ENCODE measurements at regions not wholly inside any gene's neighbourhood (a gene's known extent, or its start where the extent isn't known, plus 50 kb on each side); places are given as distances from the start of the nearest gene placed in this dataset.
"Not testable (repeated sequence)": the region's sequence is repeated elsewhere in the genome, so short reads cannot be mapped to it uniquely, and the experiment has no call there.

DNA sequence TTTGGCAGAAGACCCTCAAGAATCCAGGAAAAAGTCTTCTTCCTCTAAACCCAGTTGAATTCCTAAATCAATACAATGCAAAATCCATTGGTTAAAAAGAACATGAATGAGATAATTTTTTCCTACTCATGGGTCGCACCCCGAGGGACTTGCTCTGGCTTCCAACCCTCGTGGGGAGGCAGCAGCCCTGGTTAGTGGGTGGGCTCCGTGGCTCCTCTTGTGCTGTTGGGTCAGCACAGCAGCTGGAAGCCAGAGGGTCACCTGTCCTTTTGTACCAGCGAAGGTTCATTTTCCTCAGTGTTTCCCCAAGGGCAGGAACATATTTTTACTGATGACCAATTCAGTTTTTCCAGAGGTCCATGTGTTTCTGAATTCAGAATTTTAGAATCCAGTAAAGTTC lies 120.6 kb upstream of the S1PR3 start:
- DNase-seq (ENCODE audit: low spot score) = no peak

DNA sequence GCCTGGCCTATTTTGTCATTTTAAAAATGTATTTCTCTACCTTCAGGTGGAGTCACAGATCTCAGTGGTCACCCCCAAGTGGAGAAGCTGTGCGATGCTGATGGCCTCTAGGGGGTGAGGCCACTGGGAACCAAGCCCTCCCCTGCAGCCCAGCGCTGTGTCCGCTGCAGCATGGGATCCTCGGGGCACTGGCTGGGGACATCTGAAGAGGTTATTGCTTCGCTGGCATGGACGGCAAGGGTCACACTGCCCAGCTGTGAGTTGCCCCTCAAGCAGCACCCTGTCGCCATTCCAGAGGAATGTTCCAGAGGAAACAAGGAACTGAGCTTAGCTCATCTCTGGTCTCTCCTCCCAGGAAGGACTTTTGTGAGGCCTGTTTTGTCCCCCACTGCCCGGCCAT lies 119.6 kb upstream of the S1PR3 start:
- DNase-seq (ENCODE audit: low spot score) = no peak

DNA sequence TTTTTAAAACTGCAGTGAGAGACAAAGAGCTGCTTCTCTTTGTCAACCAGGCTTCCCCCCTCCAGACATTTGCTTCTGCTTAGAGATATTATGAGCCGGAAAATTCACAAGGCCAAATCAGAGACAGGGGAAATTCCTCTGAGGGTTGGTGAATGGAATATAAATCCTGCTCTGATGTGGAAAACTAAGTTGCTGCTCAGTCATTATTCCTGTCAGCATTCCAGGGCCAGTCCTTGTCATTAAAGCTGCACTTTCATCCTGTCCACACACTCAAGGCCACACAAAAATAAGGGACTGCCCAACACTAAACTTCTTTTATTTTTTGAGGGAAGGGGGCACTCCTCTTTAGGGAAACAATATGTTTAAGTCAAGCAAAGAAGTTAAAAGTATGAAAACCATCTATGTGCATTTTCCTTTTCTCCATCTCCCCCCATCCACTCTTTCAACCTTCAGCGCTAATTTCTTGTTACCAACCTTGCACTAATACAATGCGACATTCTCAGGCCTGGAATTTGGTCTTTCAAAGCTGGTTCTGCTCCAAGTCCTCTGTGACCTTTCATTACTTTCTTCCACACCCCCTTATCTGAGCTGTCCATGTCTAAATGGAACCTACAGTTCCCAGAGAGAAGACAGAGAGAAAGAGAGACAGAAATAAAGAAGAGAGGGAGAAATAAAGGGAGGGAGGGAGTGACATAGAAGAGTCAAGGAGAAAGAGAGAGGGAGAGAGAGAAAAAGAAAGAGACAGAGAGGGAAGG lies 118.9 kb upstream of the S1PR3 start:
- no peak for DNase-seq (ENCODE audit: low spot score)

GRCh38 chr9:88873635-88874034 lies 117.6 kb upstream of the S1PR3 start:
- no peak for DNase-seq (ENCODE audit: low spot score)

DNA sequence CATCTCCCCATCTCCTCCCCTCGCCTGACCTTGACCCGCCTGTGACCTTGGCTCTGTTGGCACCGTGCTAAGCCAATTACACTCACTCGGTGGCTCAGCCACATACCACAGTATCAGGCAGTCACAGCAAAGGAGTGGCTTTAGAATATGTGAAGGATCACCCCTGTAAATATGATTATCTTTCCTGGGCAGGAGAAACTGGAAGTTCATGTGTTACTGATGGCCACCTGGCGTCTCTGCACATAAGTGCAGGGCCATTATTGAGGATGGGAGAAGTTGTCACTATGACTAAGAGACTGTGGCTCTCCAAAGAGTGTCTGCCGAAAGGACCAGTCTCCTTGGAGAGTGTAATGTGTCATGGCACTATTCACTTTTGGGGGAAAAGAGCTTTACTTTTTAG lies 116.9 kb upstream of the S1PR3 start:
- no peak for DNase-seq (ENCODE audit: low spot score)

- DNase-seq (ENCODE audit: low spot score) = no peak
Observed at GRCh38 chr9:88875400-88876120, 115.7 kb upstream of the S1PR3 start.

GRCh38 chr9:88880199-88880598 lies 111.1 kb upstream of the S1PR3 start:
- no peak for DNase-seq (ENCODE audit: low spot score)

DNA sequence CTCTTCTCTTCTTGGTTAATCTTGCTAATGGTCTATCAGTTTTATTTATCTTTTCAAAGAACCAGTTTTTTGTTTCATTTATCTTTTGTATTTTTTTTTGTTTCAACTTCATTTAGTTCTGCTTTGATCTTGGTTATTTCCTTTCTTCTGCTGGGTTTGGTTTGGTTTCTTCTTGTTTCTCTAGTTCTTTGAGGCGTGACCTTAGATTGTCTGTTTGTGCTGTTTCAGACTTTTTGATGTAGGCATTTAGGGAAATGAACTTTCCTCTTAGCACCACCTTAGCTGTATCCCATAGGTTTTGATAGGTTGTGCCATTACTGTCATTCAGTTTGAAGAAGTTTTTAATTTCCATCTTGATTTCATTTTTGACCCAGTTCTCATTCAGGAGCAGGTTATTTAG lies 107.0 kb upstream of the S1PR3 start:
- not testable (repeated sequence) for DNase-seq (ENCODE audit: low spot score)

- DNase-seq (ENCODE audit: low spot score) = not testable (repeated sequence)
Observed at GRCh38 chr9:88886762-88887161, 104.5 kb upstream of the S1PR3 start.

GRCh38 chr9:88889386-88889785 lies 101.9 kb upstream of the S1PR3 start:
- peak; percentile 34 for DNase-seq (ENCODE audit: low spot score)

GRCh38 chr9:88890546-88890945 lies 100.7 kb upstream of the S1PR3 start:
- no peak for DNase-seq (ENCODE audit: low spot score)

DNA sequence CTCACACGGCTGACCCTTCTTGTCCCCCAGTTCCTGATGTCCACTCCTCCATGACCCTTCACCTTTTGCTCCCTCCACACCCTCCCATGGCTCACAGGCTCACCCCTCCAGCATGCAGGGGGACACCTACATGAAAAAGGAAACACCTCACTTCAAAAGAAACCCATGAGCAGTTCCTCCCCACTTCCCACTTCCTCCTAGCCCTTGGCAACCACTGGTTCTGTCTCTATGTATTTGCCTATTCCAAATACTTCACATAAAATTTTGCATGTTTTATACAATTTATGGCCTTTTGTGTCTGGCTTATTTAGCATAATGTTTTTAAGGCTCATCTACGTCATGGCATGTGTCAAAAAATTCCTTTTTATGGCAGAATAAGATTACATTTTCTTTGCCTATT lies 100.2 kb upstream of the S1PR3 start:
- no peak for DNase-seq (ENCODE audit: low spot score)

DNA sequence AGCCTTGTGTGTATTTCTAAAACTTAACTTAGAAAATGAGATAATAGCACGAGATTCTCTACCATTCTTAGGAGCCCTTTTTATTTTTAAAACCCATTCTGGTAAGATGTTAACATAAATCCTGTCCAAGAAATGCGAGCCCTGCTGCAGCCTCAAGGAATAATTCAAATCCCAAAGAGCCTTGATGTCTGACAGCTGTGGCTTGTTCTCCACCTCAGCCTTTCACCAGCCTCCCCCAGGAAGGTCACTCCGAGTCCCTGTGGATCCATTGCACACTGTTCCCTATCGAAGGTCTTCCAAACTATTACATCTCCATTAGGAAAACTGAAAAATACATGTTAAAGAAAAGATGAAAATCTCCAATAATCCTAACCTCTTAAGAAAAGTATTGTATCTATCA lies 98.5 kb upstream of the S1PR3 start:
- DNase-seq (ENCODE audit: low spot score) = no peak

GRCh38 chr9:88897081-88897480 lies 94.2 kb upstream of the S1PR3 start:
- no peak for DNase-seq (ENCODE audit: low spot score)

GRCh38 chr9:88898039-88898720 lies 93.1 kb upstream of the S1PR3 start:
- no peak for DNase-seq (ENCODE audit: low spot score)

GRCh38 chr9:88905506-88905905 lies 85.8 kb upstream of the S1PR3 start:
- no peak for DNase-seq (ENCODE audit: low spot score)

DNA sequence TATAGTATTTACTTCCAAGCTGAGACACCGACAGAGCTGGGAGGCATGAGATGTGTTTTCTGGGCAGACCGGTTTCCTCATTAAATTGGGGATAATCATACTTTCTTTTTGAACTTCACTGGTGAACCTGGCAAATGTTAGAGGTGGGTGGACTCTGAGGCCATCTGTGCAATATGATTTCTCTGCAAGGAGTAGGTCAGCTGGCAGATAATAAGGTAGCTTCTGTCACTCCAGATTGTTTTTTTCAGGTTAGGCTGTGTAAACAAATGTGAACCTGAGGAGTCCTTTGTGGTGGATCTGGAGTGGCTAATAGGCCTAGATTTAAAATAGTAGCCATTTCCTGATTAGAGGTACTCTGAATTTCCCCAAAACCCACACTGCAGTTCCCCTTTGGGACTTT lies 75.4 kb upstream of the S1PR3 start:
- DNase-seq (ENCODE audit: low spot score) = no peak

- no peak for DNase-seq (ENCODE audit: low spot score)
Observed at GRCh38 chr9:88916894-88917293, 74.4 kb upstream of the S1PR3 start.

DNA sequence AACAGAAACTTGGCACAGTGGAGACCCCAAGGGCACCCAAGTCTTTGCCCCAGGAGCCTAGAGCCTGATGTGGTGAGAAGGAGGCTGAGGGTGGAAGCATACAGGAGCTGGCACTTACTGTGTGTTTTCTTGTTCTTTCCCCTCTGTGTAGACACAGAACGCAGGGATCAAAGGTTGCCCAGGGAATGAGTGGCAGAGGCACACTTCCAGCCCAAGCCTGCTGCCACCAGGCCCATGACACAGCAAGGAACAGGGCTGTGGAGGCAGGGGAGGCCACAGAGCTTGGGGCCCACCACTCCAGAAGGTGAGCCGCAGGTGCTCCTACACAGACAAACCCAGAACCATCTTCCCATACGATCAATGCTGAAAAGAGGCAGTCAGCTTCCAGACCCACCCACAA lies 73.9 kb upstream of the S1PR3 start:
- no peak for DNase-seq (ENCODE audit: low spot score)

DNA sequence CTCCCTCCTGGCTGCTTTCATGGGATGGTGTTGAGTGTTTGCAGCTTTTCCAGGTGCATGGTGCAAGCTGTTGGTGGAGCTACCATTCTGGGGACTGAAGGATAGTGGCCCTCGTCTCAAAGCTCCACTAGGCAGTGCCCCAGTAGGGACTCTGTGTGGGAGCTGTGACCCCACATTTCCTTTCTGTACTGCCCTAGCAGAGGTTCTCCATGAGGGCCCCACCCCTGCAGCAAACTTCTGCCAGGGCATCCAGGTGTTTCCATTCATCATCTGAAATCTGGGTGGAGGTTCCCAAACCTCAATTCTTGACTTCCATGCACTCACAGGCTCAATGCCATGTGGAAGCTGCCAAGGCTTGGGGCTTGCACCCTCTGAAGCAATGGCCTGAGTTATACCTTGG lies 72.7 kb upstream of the S1PR3 start:
- not testable (repeated sequence) for DNase-seq (ENCODE audit: low spot score)

DNA sequence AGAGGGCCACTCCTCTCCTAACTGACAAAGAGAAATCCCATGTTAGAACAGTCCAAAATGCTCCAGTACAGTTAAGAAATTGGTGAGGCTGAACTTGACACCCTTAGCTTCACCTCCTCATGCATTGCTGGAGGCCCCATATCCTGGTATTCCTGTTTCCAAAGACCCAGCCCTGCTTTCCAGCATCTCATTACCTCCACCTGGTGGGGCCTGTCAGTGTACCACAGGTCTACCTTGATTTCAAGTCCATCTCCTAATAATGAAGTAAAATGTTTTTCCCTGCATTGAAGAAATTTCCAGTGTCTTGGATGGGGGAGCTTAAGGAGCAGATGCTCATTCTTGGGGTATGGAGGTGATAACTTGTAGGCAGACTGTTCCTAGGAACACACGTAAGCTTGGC lies 70.6 kb upstream of the S1PR3 start:
- no peak for DNase-seq (ENCODE audit: low spot score)

GRCh38 chr9:88922091-88922490 lies 69.2 kb upstream of the S1PR3 start:
- no peak for DNase-seq (ENCODE audit: low spot score)

DNA sequence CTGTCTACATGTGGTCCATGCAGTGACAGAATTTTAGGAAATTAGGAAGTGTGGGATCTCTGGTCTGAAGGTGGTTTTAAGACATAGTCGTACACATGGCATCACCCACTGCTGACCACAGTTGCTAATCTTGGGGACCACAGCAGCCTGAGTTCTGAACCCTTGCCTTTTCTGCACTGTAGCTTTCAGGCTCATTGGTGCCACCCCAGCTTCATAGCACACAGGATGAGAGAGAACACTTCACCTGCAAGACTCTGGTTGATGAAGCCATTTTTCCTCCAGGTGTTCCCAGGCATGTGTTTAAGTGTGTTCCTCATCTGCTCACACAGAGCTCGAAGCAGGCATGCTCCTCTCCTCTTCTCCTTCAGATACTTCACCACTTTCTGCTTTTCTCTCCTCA lies 68.2 kb upstream of the S1PR3 start:
- no peak for DNase-seq (ENCODE audit: low spot score)

Measured in AG20443 (cell line).